Activated CD8-positive, alpha-beta memory T cell treated with anti-CD3 and anti-CD28 coated beads for 36 hours (primary cell): ENCODE measurements at regions not wholly inside any gene's neighbourhood (a gene's known extent, or its start where the extent isn't known, plus 50 kb on each side); places are given as distances from the start of the nearest gene placed in this dataset.

Experiments used
- CTCF ChIA-PET: fragments of 350-600 bp; sonication (Branson Sonifier 250); formaldehyde crosslinking; loops from one replicate; lab custom pipeline; 2021; ENCODE audit warnings: antibody characterized with exemption; lab: Charles Lee
- POLR2A ChIA-PET: fragments of 350-600 bp; sonication (Branson Sonifier 250); formaldehyde crosslinking; loops from one replicate; lab custom pipeline; 2021; ENCODE audit warnings: antibody characterized with exemption; lab: Charles Lee

DNA sequence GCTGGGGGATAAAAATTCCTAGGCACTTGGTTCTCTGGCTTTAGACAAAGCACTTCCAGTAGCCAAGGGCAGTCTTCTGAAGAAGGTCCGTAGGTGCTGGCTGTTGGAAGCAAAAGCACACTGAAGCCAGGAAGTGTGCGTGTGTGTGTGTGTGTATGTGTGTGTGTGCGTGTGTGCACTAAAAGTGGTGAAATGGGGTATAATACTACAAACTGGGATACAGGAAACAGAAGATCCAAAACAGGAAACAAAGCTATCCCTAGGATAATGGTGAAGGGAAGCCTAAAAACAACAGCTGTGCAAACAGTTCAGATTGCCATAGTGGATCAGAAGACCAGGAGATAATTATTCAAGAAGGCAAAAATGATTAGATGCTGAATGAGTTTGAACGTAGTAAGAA is 103.4 kb downstream of the IL20RB start:
- CTCF ChIA-PET: no interaction called here
- POLR2A ChIA-PET: no interaction called here

DNA sequence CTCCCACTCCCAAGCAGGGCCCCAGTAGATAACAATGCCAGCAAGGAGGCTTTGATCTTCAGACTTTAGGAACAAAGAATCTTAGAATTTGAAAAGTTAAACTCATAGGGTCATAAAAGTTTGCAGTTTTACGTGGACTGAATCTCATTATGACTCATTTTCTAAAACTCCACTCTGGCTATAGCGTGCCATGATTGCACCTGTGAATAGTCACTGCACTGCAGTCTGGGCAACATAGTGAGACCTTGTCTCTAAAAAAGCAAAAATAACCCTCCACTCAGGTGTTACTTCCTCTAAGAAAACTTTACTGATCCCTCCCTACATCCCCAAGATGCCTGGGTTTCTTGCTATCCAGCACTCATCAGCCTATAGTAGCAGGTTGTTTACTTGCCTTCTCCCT is 104.5 kb downstream of the IL20RB start:
- CTCF ChIA-PET: no interaction called here
- POLR2A ChIA-PET: no interaction called here

DNA sequence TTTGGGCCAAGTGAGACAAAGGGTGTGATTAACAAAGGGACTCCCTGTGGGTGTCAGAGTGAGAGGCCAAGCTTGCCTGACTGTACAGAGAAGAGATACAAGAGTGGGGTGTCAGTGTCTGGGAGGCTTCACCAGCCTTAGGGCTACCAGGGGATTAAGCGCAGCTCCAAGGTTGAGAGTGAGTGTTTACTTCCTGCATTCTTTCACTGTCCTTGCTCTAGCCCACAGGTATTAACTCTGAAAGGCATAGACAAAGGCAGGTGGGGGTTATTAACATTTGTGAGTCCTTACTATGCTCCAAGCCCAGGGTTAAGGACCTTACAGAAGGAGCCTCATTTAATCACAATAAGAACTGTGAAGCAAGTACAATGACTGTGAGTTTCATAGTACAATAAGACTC is 107.6 kb downstream of the IL20RB start:
- CTCF ChIA-PET: no interaction called here
- POLR2A ChIA-PET: no interaction called here

DNA sequence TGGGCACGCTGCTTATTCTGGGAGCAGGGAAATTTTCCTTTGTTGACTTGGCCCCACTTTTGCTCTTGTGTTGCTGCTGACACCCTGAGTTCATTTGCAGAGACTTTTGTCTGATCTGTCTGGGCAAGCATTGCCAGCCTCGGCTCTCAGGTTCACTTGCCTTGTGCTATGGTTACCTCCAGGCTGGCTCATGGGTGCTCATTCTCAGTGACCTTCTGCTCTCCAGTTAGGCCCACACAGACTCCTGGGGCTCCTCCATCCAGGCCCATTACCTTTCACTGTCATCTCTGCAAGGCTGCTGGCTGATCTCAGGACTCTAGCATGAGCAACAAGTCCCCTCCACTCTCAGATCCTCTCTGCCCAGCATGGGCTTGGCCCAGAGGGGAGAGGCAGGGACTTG is 108.3 kb downstream of the IL20RB start:
- POLR2A ChIA-PET: no interaction called here
- CTCF ChIA-PET: no interaction called here

DNA sequence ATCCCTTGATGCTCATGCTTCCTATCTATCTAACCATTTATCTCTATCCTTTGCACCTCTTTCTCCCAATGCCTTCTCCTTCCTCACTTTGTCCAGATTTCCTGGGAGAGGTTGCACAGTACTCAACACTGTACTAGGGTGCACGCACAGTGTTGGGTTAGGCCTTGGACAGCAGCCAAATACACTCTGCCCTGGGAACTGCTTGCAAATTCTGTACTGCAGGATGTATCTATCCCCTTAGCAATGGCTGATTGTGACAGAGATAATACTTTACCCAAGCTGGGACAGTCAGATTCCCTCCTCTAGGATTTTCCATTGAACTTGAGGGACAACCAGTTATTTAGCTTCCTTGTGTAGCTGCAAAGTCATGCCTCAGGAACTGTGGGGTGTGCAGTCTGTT is 113.3 kb downstream of the IL20RB start:
- ChIA-PET POLR2A (no interaction called here), CTCF (no interaction called here)

DNA sequence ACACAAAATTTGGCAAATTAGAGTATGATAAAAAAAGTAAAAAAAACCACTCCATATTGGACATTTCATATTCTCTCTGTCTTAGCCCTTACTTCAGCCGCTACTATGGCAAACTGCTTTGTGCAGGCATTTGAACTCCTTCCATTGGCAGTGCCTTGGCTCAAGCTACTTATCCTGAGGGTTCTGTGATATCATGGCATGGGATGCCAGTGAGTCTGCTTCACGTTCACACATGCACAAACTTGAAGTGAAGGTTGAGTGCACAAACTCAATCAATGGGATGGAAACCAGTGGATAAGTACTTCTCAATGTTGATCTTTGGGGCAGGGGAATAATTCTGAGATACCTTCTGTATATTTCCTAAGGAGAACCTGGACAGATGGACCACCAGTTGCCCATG is 117.2 kb downstream of the IL20RB start:
- POLR2A ChIA-PET: no interaction called here
- CTCF ChIA-PET: no interaction called here

DNA sequence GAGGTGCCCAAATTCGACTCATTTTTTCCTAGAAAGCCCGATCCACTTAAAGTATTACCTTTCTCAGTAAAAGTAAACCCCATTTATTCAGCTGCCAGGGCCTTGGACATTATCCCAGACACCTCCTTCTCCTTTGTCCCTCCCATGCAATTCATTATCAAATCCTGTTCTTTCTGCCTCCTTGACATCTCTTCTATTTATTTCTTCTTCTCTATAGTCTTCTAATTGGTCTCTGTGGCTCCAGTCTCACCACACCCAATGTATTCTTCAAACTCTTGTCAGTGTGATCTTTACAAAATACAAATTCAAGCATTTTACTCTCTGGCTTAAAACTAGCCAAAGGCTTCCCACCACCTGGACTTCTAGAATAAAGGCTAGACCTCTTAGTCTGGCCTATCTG is 120.3 kb downstream of the IL20RB start:
- ChIA-PET POLR2A (no interaction called here), CTCF (no interaction called here)

DNA sequence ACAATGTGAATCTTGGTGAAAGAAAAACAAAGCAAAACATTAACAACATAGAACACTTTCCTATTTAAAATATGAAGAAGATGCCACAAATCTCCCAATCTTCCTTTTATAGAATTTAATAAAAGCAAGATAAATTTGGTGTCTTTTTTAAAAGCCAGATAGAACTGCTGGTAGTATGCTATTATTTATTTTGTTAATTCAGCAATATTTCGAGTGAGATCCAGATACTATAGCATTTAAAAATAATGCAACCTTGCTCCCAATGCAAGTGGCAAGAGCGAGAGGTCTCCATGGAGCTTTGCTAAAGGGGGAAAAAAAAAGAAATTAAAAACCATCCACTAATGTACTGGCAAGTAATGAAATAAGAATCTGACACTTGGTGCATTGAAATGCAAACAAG is 121.8 kb downstream of the IL20RB start:
- POLR2A ChIA-PET: no interaction called here
- CTCF ChIA-PET: no interaction called here

DNA sequence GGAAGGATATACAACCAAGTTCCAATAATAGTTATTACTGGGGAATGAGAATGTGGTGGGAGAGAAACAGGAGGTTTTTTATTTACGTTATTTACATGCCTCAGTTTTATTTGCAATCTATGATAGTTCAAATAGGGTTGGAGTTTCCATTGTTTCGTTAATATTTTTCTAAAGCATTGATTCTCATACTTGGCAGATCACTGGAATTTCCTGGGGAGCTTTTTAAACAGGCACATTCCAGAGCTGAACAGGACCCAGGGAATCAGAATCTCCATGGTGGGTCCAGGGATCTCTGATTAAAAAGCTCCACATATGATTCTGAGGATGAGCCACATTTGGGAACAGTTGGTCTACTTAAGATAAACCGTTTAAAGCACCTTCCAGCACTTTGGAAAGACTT is 123.9 kb downstream of the IL20RB start:
- ChIA-PET POLR2A (no interaction called here), CTCF (no interaction called here)

DNA sequence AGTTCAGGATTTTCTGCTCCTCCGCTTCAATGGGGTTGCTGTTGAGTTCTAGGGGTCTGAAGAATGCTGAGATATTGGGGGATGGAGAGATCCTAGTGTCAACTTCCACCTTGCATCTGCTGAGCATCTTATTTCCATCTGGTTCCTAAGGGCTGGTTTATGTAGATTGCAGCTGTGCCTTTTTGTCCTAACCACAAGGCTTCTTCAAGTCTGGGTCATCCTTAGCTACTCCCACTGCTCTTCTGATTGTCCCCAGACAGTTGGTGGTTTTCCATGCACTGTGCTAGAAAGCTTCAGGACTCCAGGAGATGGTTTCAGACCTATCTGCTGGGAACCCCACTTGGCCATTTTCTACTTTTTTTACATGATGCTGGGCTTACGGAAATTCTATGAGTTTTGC is 125.0 kb downstream of the IL20RB start:
- ChIA-PET POLR2A (no interaction called here), CTCF (no interaction called here)

DNA sequence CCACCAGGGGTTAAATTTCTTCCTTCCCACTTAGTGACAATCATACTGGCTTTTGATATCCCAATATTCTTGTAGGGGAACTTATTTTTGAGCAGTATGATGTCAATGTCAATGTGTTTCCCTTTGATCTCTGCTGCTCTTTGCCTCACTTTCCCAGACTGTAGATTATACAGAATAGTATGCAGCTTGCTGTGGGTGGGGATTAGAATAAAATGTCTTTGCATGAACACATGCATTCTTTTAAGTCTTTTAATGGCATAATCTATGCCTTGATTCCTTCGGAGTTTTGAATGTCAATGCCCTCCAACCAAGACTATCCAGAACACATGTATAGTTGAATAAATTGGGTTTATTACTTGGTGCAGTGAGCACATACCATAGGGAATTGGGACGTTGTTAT is 125.5 kb downstream of the IL20RB start:
- CTCF ChIA-PET: no interaction called here

DNA sequence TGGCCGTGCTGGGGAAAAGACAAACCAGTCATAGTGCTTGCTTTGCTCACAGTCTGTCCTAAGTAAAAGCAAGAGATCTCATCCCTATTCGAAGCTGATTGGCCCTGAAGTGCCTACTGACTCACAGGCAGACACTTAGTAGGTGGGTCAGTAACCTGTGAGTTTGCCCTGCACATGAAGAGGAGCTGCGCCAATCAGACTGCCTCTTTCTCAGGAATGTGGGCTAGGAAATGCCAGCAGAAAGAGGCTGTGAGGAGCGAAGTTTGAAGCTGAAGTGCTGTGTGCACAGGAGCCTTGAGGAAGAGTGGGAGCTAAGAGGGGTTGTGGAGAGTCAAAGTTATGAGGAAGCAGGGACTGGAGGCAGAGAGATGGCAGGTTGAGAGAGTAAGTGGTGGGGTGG is 126.8 kb downstream of the IL20RB start:
- ChIA-PET CTCF (interaction anchor here (0.8 kb wide), 1 partner anchor 9 kb away, joined by 3 read pairs; no protein-coding TSS in a partner anchor), POLR2A (no interaction called here)

More for the DNA sequence above, 125.5 kb downstream of the IL20RB start:
- POLR2A ChIA-PET: no interaction called here

DNA sequence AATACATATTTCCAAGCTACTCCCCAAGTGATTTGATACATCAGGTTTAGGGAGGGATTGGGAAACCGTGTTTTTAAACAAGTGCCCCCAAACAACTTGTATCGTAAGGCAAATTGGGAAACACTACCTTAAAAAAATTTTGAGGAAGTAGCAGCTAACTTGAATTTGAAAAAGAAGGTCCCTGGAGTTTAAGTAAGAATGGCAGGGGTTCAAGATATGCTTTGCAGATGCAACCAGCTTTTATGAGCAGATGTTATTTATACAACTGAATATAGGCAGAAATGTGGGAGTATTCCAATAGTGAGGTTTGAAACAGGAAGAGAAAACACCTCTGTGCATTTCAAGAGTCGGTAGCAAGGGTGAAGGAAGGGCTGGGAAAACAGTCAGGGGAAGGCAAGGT is 139.6 kb downstream of the IL20RB start:
- CTCF ChIA-PET: no interaction called here
- POLR2A ChIA-PET: no interaction called here

DNA sequence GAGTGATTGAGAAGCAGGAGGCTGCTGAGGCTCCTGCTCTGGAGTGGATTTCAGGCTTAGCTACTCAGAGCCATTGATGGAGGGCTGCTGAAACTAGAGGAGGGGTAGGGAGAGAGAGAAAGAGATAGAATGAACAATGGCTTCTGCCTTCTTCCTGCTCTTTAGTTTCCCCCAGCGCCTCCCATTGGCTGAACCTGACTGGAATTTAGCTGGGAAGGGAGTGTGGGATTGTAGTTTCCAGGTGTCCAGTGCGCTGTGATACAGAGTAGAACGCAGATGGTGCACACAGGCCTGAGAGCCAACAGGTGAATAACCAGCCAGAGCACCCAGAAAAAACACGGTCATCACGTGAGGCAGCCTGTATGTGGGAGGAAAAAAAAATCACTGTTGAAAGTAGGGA is 140.1 kb downstream of the IL20RB start:
- POLR2A ChIA-PET: no interaction called here

DNA sequence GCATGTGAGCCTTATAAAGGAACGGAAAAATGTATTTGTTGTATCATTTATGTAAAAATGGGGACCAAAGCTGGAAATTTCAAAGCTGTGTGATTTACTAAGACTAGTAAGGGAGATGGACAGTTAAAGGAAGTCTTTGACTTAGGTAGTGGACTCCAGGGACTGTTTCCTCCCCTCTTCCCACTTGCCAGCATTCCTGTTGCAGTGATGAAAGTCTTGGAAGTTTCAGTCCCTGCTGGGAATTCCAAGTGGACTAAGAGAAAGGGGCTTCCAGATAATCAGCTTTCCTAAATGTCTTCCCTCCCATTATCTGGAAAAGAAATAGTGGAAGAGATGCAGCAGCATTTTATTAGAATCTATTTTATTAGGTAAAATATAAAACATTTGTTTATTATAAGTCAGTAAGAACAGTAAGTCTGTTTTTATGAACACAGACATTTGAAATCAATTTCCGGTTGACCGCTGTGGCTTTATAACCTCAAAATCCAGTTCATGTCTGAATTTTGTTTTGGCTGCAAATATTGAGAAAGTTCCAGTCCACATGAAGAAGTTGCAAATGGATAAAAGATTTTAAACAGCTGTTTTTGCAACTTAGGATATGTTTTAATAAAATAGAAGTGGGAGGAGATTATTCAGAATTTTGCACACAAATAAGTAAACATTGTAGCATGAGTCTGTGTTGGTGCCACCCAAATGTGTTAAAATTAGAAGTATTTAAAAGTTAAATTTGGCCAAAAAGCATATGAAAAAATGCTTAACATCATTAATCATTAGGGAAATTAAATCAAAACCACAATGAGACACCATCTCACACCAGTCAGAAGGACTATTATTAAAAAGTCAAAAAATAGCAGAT is 141.8 kb downstream of the IL20RB start:
- ChIA-PET POLR2A (no interaction called here), CTCF (no interaction called here)

More for the DNA sequence above, 140.1 kb downstream of the IL20RB start:
- CTCF ChIA-PET: no interaction called here

DNA sequence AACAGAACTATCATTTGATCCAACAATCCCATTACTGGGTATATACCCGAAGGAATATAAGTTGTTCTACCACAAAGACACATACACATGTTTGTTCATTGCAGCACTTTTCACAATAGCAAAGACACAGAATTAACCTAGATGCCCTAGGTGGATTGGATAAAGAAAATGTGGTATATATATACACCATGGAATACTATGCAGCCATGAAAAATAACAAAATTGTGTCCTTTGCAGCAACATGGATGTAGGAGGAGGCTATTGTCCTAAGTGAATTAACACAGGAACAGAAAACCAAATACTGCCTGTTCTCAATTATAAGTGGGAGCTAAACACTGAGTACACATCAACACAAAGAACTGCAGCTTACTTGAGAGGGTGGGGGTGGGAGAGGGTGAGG is 142.5 kb downstream of the IL20RB start:
- CTCF ChIA-PET: no interaction called here
- POLR2A ChIA-PET: no interaction called here

DNA sequence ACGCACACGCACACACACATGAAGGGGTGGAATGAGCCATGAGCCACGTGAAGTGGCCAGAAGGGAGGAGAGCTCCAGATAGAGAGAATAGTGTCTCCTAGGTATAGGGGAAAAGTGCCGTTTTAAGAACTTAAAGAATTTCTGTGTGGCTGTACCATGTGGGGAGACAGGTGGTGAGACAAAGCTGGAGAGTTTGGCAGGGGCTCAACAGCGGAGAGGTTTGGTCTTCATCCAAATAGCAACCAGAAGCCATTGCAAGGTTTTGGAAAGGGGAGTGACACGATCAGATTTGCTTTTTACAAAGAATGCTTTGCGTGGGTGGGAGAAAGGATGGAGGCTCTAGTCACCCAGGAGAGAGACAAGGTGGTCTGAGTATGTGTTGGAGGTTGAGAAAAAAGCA is 146.0 kb downstream of the IL20RB start:
- POLR2A ChIA-PET: no interaction called here
- CTCF ChIA-PET: no interaction called here

DNA sequence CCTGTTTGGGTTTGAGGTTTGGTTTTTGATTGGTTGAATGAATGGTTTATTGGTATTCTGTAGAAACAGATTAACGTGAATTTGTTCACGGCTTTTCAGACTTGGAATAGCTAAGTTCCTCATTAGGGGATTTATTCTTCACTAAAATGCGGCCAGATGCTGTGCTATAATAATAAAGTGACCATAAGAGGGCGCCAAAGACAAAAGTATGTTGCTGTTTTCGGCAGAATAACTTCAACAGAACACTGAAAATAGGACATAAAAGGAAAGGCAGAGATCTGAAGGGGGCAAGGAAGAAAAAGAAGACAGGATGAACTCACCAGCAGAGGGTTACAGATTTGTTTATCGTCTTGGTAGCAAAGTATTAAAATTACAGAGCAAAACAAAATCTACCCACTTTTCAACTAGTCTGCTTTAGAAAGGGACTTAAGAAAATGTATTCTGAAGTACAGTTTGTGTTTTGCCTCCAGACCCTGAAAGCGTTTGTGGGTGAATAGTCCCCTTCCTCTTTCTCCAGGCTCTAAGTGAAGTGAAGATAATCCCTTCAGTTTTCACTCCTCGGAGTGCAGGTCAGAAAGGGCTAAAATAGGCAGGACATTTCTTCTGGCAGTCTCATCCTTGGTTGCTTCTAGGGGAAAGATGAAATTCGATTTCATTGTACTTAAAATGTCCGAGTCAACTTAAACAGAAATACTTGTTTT is 147.6 kb downstream of the IL20RB start:
- ChIA-PET POLR2A (no interaction called here), CTCF (interaction anchor here (1.1 to 1.2 kb wide), 2 partner anchors 12 to 849 kb away, joined by 3 to 4 read pairs; no protein-coding TSS in a partner anchor)

DNA sequence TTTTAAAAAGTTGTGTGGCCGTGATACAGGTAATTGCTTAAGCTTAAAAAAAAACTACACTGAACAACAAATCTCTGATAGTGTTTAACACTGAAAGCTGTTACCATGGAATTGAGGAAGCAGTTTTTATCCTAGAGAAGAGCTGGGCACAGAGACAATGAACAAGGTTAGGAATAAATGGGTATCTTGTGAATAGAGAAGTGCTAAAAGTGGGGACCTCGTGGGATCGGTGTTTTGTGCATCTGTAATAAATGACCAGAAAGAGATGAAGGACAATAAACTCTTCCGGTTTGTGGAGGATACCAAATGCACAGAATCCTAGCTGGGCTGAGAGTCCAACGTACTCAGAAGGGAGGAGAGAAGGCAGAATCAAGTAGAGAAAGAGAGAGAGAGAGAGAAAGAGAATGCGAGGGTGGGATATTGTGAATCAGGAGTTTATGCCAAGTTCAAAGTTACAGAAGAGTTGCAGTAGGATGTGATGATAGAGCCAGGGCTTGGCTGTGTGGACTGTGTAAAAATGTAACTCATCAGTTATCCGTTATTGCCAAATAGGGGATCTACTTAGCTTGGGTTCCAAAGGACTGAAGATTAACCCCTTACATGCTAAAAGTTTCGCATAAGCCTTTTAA is 148.9 kb downstream of the IL20RB start:
- ChIA-PET POLR2A (no interaction called here), CTCF (no interaction called here)

DNA sequence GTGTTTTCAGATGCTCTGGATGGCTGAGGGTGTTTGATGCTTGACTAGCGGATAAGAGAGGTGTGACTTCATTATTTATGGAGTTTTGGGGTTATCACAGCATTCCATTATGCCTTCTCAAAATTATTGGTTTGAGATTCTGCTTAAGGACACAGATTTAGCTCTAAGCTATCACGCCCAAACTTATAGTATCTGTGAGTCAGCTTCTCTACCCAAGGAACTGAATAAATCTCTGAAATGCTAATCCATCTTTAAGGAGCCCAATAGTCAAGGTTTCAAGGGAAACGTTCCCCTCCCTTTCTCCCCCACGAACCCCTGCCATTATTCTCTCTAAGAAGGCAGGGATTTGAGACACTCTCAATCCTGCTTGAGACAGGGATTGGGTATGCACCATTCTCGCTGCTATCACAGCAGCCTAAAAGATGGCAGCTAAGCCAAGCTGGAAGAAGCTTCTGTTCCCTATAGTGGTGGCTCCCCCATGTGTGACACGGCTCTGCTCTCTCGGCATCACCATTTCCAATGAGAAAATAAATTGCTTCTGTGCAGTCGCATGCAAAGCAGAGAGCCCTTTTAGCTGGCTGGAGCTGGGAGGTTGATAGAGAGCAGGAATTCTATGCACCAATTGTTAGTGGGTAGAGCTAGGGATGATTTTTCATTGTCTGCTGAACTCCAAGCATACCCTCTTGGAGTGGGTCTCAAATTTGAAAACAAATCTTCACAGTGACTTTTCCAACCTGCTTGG is 151.1 kb downstream of the IL20RB start:
- POLR2A ChIA-PET: no interaction called here
- CTCF ChIA-PET: no interaction called here
